Progenitor cell of endocrine pancreas (in vitro differentiated cells): ENCODE measurements at regions not wholly inside any gene's neighbourhood (a gene's known extent, or its start where the extent isn't known, plus 50 kb on each side); places are given as distances from the start of the nearest gene placed in this dataset.

Experiments
- DNase-seq: peaks from one replicate; pipeline ENCODE4 v3.0.0; 2021; ENCODE audit warnings: low spot score; ENCODE audit not compliant: unreplicated experiment
- H3K27ac Mint-ChIP-seq: 2 replicates; pipeline ENCODE4 v1.8.0; 2021; ENCODE audit warnings: mild to moderate bottlenecking, moderate library complexity, mixed read lengths
- H3K27me3 Mint-ChIP-seq: 2 replicates; pipeline ENCODE4 v1.8.0; 2021; ENCODE audit warnings: mixed read lengths
- H3K36me3 Mint-ChIP-seq: 2 replicates; pipeline ENCODE4 v1.8.0; 2022; ENCODE audit warnings: mixed read lengths; ENCODE audit not compliant: insufficient read depth
- H3K4me1 Mint-ChIP-seq: 2 replicates; pipeline ENCODE4 v1.8.0; 2021; ENCODE audit warnings: low read depth, mixed read lengths
- H3K4me3 Mint-ChIP-seq: 2 replicates; pipeline ENCODE4 v1.8.0; 2021; ENCODE audit warnings: low read depth, mild to moderate bottlenecking, moderate library complexity, mixed read lengths
- H3K9me3 Mint-ChIP-seq: 2 replicates; pipeline ENCODE4 v1.8.0; 2021; ENCODE audit warnings: low read depth, mixed read lengths
- TF ChIP-seq, protein P1 (sequence below): fragments of 200-600 bp; sonication (generic); IDR thresholded peaks from one replicate; pipeline ENCODE4 v1.5.0; 2021; ENCODE audit warnings: antibody characterized with exemption, mild to moderate bottlenecking; ENCODE audit not compliant: unreplicated experiment

DNA sequence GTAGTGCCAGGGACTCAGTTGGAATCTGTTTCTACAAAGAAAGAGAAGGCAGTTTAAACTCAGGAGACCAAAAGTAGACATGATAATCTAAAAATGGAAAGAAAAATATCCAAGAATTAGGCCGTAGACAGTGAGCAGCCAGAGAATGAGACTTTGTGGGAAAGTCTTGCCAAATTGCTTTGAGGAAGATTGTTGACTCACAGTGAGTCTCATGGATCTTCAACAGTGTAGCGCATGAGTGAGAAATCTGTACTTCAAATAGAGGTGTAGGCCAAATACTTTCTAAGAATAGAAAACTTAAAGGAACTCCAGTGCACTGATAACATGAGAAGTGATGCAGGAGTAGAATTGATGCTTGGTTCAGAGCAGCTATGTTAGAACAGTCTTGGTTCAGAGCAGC, 284.5 kb downstream of the HTR1B start:
- Mint-ChIP-seq H3K27me3 (no peaks in the 10 kb centered on the region), H3K36me3 (no peaks in the 10 kb centered on the region), H3K9me3 (peaks cover 7% of the 10 kb centered on the region), H3K4me3 (no peak overlapping the region), H3K4me1 (no peaks in the 10 kb centered on the region), H3K27ac (no peak overlapping the region)
- DNase-seq: no peak
- TF ChIP-seq, protein P1, sequence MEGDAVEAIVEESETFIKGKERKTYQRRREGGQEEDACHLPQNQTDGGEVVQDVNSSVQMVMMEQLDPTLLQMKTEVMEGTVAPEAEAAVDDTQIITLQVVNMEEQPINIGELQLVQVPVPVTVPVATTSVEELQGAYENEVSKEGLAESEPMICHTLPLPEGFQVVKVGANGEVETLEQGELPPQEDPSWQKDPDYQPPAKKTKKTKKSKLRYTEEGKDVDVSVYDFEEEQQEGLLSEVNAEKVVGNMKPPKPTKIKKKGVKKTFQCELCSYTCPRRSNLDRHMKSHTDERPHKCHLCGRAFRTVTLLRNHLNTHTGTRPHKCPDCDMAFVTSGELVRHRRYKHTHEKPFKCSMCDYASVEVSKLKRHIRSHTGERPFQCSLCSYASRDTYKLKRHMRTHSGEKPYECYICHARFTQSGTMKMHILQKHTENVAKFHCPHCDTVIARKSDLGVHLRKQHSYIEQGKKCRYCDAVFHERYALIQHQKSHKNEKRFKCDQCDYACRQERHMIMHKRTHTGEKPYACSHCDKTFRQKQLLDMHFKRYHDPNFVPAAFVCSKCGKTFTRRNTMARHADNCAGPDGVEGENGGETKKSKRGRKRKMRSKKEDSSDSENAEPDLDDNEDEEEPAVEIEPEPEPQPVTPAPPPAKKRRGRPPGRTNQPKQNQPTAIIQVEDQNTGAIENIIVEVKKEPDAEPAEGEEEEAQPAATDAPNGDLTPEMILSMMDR: no peak

DNA sequence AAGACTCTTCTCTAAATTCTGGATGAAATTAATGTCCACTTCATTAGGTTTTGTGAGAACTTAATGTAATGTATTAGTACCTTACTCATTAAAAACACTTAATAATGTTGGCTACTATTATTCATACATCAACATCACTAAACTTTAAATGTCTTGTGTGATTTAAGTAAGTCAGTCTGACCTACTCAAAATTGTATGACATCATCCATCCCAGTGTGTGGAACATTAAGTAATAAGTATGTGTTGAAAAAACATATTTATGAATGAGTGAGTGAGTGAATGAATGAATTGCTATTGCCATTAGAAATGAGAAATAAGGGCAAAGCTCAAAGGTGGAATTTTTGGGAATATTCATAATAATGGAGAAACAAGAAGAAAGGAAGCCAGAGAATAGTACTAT, 285.8 kb downstream of the HTR1B start:
- TF ChIP-seq, protein P1: no peak
- peaks cover 2% of the 10 kb centered on the region for H3K36me3 Mint-ChIP-seq
- peaks cover 7% of the 10 kb centered on the region for H3K9me3 Mint-ChIP-seq
- no peaks in the 10 kb centered on the region for H3K4me1 Mint-ChIP-seq
- H3K27ac Mint-ChIP-seq: no peak overlapping the region
- no peaks in the 10 kb centered on the region for H3K27me3 Mint-ChIP-seq
- no peak for DNase-seq
- no peak overlapping the region for H3K4me3 Mint-ChIP-seq

DNA sequence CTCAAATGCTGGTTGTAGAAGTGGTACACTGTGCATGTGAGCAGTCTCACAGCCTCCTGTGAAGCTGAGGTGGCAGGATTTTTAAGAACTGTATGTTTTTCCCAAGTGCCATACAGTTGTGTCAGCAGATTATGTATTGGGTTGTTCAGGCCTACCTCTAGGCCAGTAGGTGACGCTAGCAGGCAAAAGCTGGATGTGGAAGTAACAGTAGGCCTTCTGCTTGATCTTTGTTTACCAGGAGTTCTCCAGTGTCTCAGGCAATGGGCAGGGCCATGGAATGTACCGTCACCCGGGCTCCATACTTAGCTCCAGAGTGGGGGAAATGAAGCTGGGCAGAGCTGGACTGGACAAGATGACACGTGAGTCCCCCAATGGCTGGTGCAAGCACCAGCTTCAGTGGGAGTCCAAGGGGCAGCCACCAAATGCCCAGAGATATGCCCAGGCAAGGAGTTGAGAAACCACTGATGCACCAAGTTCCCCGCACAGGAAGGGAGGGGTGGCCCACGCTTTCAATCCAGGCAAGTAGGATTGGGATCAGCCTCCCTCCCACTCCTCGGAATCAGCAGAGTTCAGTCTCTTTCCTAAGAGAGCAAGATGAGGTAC, 289.7 kb downstream of the HTR1B start:
- TF ChIP-seq, protein P1: no peak
- Mint-ChIP-seq H3K27me3 (no peaks in the 10 kb centered on the region), H3K36me3 (peaks cover 2% of the 10 kb centered on the region), H3K4me1 (no peaks in the 10 kb centered on the region), H3K9me3 (peaks cover 11% of the 10 kb centered on the region), H3K4me3 (no peak overlapping the region), H3K27ac (no peak overlapping the region)
- no peak for DNase-seq

DNA sequence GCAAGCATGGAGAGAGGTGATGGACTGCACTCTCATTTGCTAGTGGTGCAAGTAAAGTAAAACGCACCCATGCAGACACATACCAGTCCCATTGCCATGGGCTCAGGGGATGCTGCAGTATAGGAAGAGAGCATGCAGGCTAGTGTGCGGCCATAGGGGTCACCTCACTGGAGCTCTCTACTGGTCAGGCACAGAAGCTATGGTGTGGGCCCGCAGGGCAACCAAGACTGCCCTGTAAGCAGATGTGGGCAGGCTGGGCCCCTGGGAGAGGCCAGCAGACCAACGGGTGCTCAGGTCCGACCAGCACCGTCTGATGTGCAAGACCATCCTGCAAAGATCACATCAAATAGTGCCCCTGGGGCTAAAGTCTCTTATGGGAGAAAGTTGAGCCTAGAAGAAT, 290.7 kb downstream of the HTR1B start:
- Mint-ChIP-seq H3K4me3 (no peak overlapping the region), H3K27me3 (no peaks in the 10 kb centered on the region), H3K9me3 (peaks cover 11% of the 10 kb centered on the region), H3K4me1 (no peaks in the 10 kb centered on the region), H3K36me3 (peaks cover 2% of the 10 kb centered on the region), H3K27ac (no peak overlapping the region)
- TF ChIP-seq, protein P1: no peak
- no peak for DNase-seq

DNA sequence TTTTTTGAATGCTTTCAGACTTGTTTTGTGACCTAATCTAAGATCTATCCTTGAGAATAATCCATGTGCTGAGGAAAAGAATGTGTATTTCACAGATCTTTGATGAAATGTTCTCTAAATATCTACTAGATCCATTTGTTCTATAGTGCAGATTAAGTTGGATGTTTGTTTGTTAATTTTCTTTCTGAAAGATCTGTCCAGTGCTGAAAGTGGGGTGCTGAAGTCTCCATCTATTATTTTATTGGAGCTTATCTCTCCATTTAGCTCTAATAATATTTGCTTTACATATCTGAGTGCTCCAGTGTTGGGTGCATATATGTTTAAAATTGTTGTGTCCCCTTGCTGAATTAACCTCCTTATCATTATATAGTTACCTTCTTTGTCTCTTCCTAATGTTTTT, 303.6 kb downstream of the HTR1B start:
- H3K4me3 Mint-ChIP-seq: no peak overlapping the region
- no peaks in the 10 kb centered on the region for H3K36me3 Mint-ChIP-seq
- H3K27ac Mint-ChIP-seq: no peak overlapping the region
- DNase-seq: no peak
- H3K27me3 Mint-ChIP-seq: no peaks in the 10 kb centered on the region
- H3K9me3 Mint-ChIP-seq: peaks cover 11% of the 10 kb centered on the region
- TF ChIP-seq, protein P1: no peak
- no peaks in the 10 kb centered on the region for H3K4me1 Mint-ChIP-seq
